ENCODE measurements at regions not wholly inside any gene's neighbourhood (a gene's known extent, or its start where the extent isn't known, plus 50 kb on each side); places are given as distances from the start of the nearest gene placed in this dataset.

DNA sequence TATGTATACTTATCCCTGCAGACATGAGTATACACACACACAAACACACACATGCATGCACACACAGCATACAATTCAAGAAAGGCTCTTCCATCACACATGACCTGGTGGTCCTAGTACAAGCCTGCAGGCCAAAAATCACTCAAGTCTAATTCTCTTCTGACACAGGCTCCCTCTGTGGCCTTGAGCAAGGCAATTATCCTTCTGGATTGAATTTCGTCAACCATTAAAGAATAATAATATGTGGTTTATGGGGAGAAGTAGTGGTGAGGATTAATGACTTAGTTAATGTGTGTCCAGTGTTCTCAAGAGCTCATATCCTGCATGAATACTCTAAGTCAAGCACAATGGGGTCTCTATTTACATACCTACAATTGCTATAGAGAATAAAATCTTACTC, 161.8 kb upstream of the KIAA1217 start:
- intact Hi-C loops (cut with micrococcal nuclease; ENCODE audit: unreplicated experiment) = no loop called here
- no TSS peak for BruUV-seq (replicated peaks)

DNA sequence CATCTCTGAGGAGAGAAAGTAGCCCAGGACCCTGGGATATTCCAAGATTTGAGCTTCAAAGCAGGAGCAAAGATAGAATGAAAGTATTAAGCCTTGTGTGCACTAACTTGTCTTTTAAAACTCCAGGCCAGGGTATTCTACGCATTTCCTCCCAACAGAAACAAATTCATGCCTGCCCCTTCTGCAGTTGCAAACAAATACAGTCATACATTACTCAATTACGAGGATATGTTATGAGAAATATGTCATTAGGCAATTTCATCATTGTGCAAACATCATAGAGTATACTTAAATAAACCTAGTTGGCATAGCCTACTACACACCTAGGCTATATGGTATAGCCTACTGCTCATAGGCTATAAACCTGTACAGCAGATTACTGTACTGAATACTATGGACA, 154.5 kb upstream of the KIAA1217 start:
- no peak for ATAC-seq
- TF ChIP-seq TCF7L2 (IDR thresholded peaks at IDR 0.05; ENCODE audit: low read depth, low read length) (no peak), SIN3A (IDR thresholded peaks at IDR 0.05; ENCODE audit: borderline replicate concordance, insufficient read depth, low read depth, low read length) (no peak), POLR2AphosphoS5 (IDR thresholded peaks at IDR 0.05; ENCODE audit: low read depth, low read length) (no peak)
- TF ChIP-seq, protein P1, sequence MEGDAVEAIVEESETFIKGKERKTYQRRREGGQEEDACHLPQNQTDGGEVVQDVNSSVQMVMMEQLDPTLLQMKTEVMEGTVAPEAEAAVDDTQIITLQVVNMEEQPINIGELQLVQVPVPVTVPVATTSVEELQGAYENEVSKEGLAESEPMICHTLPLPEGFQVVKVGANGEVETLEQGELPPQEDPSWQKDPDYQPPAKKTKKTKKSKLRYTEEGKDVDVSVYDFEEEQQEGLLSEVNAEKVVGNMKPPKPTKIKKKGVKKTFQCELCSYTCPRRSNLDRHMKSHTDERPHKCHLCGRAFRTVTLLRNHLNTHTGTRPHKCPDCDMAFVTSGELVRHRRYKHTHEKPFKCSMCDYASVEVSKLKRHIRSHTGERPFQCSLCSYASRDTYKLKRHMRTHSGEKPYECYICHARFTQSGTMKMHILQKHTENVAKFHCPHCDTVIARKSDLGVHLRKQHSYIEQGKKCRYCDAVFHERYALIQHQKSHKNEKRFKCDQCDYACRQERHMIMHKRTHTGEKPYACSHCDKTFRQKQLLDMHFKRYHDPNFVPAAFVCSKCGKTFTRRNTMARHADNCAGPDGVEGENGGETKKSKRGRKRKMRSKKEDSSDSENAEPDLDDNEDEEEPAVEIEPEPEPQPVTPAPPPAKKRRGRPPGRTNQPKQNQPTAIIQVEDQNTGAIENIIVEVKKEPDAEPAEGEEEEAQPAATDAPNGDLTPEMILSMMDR (IDR thresholded peaks at IDR 0.05) = no peak
- TF ChIP-seq, protein P2, sequence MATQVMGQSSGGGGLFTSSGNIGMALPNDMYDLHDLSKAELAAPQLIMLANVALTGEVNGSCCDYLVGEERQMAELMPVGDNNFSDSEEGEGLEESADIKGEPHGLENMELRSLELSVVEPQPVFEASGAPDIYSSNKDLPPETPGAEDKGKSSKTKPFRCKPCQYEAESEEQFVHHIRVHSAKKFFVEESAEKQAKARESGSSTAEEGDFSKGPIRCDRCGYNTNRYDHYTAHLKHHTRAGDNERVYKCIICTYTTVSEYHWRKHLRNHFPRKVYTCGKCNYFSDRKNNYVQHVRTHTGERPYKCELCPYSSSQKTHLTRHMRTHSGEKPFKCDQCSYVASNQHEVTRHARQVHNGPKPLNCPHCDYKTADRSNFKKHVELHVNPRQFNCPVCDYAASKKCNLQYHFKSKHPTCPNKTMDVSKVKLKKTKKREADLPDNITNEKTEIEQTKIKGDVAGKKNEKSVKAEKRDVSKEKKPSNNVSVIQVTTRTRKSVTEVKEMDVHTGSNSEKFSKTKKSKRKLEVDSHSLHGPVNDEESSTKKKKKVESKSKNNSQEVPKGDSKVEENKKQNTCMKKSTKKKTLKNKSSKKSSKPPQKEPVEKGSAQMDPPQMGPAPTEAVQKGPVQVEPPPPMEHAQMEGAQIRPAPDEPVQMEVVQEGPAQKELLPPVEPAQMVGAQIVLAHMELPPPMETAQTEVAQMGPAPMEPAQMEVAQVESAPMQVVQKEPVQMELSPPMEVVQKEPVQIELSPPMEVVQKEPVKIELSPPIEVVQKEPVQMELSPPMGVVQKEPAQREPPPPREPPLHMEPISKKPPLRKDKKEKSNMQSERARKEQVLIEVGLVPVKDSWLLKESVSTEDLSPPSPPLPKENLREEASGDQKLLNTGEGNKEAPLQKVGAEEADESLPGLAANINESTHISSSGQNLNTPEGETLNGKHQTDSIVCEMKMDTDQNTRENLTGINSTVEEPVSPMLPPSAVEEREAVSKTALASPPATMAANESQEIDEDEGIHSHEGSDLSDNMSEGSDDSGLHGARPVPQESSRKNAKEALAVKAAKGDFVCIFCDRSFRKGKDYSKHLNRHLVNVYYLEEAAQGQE (IDR thresholded peaks at IDR 0.05; ENCODE audit: insufficient read depth in 1 of 2, low read depth in 2 of 2, low read length in 1 of 2) = no peak
- Histone ChIP-seq H3K27me3 (ENCODE audit: control insufficient read depth, insufficient read depth, low read length) (no peaks in the 10 kb centered on the region), H3K4me1 (ENCODE audit: control insufficient read depth, insufficient read depth, low read length) (no peaks in the 10 kb centered on the region), H3K9me3 (ENCODE audit: control insufficient read depth, insufficient read depth, low read depth, low read length) (no peaks in the 10 kb centered on the region), H3K4me3 (ENCODE audit: low read depth in 2 of 2, low read length in 2 of 2) (no peak overlapping the region), H3K27ac (ENCODE audit: low read length) (no peak overlapping the region), H3K36me3 (ENCODE audit: control insufficient read depth, insufficient read depth, low read length) (no peaks in the 10 kb centered on the region)
- POLR2A ChIA-PET = no interaction called here
- in situ Hi-C loops (cut with HindIII; ENCODE audit: low pct_unique_long_range_greater_than_20kb, low sequenced_read_pairs) = no loop called here
- CTCF ChIA-PET = no interaction called here
- BruUV-seq (replicated peaks) = no TSS peak
- DNase-seq (ENCODE audit: low read depth, low spot score) = no peak
- intact Hi-C loops (cut with micrococcal nuclease; ENCODE audit: unreplicated experiment) = no loop called here

More for the DNA sequence above, 161.8 kb upstream of the KIAA1217 start:
- no peaks in the 10 kb centered on the region for H3K36me3 ChIP-seq (ENCODE audit: control insufficient read depth, insufficient read depth, low read length)
- CTCF ChIA-PET = no interaction called here
- TF ChIP-seq, protein P2 (IDR thresholded peaks at IDR 0.05; ENCODE audit: insufficient read depth in 1 of 2, low read depth in 2 of 2, low read length in 1 of 2) = no peak
- TF ChIP-seq POLR2AphosphoS5 (IDR thresholded peaks at IDR 0.05; ENCODE audit: low read depth, low read length) (no peak), TCF7L2 (IDR thresholded peaks at IDR 0.05; ENCODE audit: low read depth, low read length) (no peak)
- no peaks in the 10 kb centered on the region for H3K9me3 ChIP-seq (ENCODE audit: control insufficient read depth, insufficient read depth, low read depth, low read length)
- no peak overlapping the region for H3K4me3 ChIP-seq (ENCODE audit: low read depth in 2 of 2, low read length in 2 of 2)
- no peaks in the 10 kb centered on the region for H3K27me3 ChIP-seq (ENCODE audit: control insufficient read depth, insufficient read depth, low read length)
- DNase-seq (ENCODE audit: low read depth, low spot score) (no peak), ATAC-seq (no peak)
- in situ Hi-C loops (cut with HindIII; ENCODE audit: low pct_unique_long_range_greater_than_20kb, low sequenced_read_pairs) = no loop called here
- H3K27ac ChIP-seq (ENCODE audit: low read length) = no peak overlapping the region
- POLR2A ChIA-PET = no interaction called here
- no peaks in the 10 kb centered on the region for H3K4me1 ChIP-seq (ENCODE audit: control insufficient read depth, insufficient read depth, low read length)
